ENCODE measurements at regions not wholly inside any gene's neighbourhood (a gene's known extent, or its start where the extent isn't known, plus 50 kb on each side); places are given as distances from the start of the nearest gene placed in this dataset.

DNA sequence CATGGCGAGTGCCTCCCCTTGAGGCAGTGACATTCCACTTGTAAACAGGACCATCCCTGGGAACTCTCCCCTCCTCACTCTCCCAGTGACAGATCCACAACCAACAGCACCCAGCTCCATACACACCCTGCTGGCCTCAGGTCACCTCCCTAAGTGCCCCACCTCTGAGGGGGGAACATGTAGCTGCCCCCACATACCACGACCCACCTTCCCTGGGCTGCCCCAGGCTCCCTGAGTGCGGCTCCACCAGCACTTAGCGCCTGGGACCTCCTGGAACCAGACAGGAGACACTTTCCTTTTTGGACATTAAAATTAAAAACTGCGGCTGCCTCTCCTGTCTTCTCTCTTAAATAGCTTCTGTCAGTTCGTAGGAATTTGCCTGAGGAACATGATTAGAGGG is 1140.1 kb downstream of the BRD1 start:
- DNase-seq, result no peak

DNA sequence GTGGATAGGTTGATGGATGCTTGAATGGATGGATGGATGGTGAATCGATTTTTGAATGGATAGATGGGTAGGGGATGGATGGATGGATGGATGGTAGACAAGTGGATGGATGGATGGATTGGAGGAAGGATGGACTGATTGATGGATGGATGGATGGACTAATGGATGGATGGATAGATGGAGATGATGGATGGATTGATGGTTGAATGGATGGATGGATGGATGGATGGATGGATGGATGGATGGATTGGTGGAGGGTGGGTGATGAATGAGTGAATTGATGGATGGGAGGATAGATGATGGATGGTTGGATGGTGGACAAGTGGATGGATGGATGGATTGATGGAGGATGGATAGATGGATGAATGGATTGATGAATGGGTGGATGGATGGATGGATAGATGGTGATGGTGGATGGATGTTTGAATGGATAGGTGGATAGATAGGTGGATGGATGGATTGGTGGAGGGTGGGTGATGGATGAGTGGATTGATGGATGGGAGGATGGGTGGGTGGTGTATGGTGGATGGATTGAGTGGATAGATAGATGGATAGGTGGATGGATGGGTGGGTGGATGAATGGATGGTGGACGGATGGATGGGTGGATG is 1140.9 kb downstream of the BRD1 start:
- DNase-seq, result no peak

DNA sequence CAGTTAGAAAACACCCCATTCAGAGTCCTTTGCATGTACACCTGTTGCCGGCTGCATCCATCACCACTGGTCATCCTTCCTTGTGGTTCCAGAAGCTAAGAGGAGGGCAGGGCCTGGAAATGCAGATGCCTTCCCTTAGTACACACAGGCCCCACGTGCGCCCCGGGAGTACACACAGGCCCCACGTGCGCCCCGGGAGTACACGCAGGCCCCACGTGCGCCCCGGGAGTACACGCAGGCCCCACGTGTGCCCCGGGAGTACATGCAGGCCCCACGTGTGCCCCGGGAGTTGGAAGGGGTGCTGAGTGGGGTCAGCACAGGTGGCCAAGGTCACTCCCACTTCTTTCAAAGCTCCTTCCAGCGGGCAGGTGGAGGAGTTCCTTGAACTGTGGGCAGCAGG is 1141.9 kb downstream of the BRD1 start:
- DNase-seq, result no peak

DNA sequence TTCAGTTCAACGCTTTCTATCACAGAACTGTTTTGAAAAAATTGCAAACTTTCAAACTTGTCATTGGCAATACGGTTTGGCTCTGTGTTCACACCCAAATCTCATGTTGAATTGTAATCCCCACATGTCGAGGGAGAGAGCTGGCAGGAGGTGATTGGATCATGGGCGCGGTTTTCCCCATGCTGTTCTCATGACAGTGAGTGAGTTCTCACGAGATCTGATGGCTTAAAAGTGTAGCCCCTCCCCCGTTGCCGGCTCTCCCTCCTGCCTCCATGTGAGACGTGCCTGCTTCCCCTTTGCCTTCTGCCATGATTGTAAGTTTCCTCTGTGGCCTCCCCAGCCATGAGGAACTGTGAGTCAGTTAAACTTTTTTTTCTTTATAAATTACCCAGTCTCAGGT is 1144.0 kb downstream of the BRD1 start:
- no peak for DNase-seq

DNA sequence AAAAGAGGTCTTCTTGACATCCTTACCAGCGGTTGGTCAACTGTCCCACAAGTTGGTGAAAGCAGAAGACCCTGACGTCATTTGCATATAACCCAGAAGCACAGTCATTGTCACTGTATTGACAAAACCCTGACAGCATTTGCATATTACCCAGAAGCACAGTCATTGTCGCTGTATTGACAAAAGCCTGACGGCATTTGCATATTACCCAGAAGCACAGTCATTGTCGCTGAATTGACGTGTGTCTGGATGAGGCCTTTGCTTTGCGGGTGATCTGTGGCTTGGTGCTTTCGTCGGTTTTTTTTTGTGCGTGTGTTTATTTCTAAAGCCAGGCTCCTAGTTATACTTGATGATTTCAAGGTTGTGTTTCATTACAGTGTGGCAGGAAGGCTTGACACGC is 1145.2 kb downstream of the BRD1 start:
- no peak for DNase-seq

DNA sequence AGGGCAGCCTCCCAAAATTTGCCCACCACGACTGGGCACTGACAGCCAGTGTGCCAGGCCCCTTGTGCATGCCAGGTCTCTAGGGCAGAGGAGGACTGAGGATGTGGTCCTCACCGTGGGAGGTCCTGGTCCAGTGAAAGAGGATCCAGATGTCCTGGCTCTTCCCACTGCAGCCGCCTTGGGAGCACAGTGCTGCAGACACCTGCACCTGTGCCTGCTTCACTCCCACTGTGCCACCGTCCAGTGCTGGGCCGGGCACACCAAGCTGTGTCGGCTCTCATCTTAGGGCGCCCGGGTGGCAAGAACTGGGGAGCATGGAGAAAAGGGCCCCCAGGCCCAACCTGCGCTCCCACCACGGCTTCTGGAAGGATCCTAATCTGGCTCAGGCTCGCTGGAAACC is 1147.1 kb downstream of the BRD1 start:
- no peak for DNase-seq

DNA sequence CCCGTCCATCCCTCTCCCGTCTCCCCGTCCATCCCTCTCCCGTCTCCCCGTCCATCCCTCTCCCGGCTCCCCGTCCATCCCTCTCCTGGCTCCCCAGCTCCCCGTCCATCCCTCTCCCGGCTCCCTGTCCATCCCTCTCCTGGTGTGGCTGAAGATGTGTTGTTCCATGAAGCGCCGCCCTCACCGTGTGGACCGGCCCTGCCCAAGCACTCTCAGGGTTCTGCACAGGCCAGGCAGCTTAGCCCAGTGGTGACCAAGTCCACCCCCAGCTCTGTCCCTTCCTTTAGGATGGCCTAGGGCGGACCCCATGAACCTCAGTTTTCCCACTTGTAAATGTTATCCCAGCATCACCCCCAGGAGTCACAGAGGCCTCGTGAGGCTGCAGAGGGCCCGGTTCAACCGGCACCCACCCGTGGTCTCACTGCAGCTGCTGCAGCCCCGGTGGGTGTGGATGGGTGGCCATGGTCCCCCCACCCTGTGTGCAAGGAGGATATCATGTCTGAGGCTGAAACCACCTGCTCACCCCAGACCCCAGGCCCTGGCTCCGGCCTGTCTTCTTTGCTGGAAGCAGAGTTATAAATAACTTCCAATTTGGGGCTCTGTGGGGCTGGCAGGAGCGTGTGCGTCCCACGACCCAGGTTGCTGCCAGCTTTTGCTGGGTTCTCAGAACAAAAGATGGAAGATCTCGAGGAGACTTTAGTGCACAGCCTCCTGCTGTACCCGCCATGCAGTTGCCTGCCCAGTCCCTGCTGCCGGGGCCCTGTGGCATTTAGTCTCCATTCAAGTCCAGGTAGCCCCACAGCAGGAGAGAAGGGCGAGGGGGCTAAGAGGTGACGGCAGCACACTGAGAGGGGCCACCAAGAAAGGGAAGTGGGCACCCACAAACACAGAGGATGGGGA is 1147.8 kb downstream of the BRD1 start:
- no peak for DNase-seq

DNA sequence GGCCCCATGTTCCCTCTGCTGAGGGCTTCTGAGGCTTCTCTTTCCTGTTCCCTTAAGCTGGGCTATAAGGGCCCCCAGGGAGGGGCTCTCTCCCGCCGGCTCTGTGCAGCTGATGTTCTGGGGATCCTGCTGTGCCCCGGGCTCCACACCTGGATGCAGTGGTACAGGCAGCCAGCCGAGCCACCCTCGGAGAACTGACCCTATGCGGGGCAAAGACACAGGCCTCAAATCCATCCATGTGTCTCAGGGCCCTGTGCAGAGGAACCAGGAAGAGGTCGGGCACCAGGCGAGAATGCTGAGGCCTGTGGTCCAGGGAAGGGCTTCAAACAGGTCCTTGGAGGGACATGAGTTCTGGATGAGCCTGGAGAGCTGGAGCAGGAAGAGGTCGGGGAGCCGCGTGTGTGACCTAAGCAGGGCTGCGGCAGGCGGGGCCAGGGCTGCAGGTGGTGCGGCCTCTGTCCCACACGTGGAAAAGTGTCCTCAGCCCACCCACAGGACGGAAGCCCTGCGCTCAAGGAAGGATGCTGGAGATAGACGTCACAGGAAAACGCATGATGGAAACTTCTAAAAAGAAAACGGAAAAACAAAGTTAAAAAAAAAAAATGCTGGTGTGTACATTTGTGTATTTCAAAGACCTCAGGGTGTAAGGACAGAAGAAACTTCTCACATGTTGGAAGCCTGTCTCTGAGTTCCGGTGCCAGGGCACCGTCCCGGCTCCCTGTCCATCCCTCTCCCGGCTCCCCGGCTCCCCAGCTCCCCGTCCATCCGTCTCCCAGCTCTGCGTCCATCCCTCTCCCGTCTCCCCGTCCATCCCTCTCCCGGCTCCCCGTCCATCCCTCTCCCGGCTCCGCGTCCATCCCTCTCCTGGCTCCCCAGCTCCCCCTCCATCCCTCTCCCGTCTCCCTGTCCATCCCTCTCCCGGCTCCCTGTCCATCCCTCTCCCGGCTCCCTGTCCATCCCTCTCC is 1149.2 kb downstream of the BRD1 start:
- no peak for DNase-seq

DNA sequence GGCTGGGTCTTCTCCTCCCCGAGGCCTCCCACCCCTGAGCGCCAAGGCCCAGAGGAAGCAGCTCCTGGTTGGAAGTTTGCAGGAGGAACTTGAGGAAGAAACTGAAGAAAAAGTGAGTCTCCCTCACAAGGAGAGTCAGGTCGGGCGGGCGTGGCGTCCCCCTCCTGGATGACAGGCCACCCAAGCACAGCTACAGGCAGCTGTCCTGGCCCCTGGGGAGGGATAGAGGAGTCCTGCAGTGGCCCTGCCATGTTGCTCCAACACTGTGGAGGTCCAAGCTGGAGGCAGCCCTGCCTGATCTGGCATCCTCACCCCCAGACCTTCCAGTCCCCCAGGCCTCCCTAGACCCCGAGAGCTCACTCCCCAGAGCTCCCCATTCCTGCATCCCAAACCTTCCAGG is 1150.1 kb downstream of the BRD1 start:
- no peak for DNase-seq

DNA sequence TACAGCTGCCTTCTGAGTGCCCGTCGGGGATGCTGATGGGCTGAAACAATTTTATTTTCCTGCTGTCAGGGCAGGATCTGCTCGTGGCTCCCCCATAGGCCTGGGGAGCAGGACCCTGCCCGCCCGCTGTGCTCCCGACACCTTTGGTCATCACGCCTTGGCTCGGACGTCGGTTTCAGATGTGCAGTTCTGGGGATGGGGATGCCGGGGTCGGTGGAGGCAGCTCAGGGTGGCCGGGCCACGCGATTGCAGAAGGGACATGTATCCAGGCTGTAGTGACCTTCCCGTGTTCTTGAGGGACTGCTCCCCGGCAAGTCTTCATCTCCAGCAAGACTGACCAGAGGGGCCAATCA is 1150.5 kb downstream of the BRD1 start:
- DNase-seq, result no peak

DNA sequence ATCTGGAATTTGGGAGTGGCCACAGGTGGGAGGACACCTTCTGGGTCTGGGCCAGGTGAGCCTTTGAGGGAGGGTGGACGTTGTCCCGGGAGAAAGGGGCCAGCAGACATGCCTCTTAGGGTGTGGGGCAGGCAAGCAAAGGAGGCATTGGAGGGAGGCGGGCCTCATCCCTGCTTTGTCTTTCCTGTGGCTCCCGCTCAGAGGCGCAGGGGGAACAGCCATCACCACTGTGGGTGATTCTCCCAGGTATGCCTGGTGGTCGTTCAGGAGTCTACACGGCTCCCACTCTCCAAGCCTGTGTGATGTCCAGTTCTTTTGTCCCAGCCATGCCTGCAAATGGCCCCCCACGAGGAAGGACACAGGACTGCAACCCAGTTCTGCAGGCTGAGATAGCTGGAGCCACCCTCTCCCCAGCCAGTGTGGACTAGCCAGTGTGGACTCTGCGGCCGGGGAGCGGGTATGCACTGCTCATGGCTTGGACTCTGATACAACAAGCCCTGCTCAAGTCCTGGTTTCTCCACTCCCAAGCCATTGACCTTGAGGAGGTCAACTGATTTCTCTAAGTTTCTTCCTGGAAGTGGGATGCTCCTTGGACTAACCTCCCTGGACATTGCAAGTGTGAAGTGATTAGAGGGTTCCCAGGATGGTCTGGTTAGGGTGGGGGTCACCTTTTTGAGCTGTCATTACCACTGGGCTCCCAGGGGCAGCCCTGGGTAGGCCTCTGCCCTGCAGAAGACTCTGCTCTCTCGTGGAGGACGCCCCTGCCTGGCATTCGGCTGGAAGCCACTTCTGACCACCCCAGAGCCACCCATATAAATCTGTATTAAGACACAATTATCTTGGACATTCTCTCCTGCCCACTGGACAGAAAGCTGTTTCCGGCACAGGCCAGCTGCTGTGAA is 1151.2 kb downstream of the BRD1 start:
- DNase-seq, result no peak

DNA sequence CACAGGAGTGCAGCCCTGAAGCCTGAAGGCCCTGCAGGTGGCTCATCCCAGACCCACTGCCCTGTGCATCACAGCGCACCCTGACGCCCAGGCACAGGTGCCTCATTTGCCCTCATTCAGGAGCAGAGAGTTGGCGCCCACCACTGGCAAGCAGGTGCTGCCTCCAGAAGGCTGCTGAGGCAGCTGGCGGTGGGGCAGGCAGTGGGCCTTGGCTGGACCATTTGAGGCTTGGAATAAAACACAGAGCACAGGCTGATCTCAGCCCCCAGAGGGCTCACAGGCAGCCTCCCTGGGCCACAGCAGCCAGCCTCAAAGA is 1151.9 kb downstream of the BRD1 start:
- no peak for DNase-seq

DNA sequence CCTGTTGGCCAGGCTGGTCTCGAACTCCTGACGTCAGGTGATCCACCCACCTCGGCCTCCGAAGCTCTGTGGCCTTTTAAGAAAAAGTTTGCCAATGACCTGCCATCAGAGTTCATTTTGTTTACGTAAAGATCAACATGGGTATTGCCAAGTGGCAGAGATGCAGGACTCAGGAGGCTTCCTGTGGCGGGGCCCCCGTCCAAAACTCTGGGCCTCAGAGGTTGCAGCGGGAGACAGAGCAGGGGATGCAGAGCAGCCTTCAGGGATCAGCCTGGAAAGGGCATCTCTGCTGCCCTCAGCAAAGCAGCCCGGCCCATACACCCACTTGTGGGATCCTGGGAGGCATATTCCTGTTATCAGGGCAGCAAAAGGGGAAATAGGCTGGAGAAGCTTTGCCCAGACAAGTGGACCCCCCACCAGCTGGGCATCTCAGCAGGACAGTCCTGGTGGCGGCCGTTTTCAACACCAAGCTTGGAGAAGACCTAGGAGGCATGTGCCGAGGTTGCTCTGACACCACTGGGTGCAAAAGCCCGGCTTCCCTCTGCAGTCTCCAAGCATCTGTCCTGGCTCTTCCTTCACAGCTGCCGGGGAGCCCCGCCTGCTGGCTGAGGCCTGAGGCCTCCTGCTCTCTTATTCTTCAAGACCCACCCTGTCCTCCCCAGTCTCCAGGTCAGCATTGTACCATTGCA is 1152.4 kb downstream of the BRD1 start:
- no peak for DNase-seq

DNA sequence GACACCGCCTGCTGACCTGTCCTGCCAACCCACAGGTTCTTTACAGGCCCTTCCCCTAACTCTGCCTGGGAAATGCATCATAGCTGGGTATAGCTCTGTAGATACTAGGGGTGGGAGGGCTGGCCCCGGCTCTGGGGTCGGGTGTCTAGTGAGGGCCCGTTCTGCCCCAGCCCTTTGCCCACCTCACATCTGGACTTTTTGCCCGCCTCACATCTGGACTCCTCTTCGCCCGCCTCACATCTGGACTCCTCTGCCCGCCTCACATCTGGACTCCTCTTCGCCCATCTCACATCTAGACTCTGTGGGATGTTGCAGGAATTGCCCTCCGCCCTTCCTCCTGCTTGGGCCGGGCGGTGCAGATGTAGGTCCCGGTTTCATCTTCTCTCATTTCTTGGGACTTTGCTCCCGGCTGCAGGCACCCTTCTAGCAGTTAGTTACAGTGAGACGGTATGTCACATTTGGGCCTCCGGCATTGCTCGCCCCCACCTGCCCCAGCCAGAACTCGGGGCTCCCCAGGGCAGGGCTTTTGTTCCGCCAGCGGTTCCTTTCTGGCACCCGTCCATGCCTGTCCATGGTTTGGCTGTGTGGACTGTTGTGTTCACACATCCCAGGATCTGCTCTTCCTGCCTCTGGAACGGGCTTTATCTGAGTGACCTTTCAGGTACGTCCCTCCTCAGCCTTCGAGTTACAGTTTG is 1153.7 kb downstream of the BRD1 start:
- no peak for DNase-seq

DNA sequence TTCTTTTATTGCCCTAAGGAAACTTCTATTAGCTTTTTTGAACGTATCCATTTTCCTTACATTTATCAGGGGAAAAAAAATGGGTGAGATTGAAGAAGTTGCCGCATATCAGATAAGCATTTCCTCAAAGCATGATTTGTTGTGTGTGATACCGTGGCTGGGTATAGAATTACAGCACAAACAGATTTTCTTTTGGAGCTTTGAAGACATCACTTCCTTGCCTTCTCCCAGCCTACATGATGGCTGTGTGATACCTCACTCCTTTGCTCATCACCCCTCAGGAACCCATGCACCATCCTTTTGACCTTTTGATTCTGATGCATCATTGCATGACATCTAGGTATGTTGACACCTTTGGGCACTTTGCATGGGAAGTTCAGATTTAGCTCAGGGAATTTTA is 1155.3 kb downstream of the BRD1 start:
- DNase-seq, result no peak

DNA sequence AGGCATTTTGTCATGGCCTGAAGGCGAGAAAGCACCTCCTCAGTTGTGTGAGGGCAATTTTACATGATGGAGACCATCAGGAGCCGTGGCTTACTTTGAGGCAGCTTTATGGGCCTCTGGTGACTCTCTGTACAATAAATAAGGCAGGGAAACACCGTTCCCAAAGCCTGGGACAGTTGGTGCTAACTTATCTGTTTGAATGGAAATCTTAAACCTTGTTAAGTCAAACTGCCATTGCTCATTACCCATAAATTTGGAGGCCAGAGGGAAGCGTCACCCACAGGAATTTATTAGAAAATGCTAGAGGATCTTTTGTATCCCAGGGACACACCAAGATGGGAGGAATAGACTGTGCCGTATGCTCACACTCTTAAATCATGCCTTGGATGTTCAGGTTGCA is 1156.9 kb downstream of the BRD1 start:
- no peak for DNase-seq

DNA sequence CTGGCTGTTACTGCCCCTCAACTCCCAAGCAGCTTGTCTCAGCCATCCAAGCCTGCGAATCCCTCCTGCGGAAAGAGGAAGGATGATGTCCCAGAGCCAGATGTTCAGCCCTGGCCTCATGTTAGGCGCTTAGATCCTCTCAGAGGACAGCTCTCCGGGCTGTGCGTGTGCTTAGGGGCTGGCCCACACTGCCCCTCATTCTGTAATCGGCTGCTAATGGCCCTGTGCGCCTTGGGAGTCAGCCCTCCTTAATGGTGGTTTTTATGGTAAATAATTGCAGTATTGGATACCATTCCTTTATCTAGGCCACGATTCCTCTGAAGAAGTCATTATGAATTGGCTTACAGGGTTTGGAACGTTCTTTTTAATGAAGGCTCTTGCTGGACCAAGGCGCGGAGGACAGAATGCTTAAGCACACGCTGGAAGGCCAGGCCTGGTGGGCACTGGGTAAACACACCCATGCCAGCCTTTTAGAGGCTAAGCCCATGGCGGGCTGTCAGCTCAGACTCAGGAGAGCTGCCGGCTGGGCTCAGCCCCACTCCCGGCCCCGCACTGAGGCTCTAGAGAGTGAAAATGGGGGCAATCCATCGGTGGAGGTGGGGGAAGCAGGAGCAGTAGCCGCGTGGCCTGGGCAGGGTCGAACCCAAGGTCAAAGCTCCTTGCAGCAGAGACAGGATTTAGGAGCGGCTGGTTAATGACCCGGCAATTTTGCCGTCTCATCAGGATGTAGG is 1157.5 kb downstream of the BRD1 start:
- DNase-seq, result no peak

DNA sequence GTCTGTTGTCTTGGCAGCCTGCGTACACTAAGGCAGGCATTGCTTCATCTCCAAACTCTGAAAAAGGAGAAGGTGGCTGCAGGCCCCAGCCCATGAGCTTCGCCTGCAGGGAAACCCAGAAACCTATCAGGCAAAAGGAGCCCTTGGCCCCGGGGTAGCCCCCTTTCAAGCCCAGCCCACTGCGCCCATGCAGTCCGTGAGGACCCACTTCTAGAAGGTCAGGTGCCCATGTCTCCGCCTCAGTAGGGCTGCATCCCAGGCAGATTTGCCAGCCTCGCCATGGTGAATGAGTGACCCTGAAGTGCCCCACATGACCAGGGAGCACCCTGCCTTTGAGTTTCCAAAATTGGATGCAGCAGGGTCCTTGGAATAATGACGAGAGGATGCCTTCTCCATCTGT is 1158.4 kb downstream of the BRD1 start:
- no peak for DNase-seq

DNA sequence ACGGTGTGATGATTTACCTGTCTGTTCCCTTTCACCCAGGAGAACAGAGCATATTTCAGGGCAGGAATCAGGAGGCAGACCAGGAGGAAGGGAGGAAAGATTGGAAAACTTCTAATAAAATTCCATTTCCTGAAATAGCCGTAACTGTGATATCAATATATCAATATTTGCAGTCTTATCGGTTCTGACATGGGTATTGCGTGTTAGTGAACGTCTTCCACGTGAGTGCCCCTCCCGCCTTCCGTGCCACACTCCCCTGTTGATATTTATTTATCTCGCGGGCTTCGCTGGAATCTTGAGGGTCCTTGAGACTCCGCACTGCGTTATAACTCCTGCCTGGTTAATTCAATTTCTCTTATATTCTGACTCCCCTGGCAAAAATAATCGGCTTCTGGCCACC is 1160.4 kb downstream of the BRD1 start:
- DNase-seq, result no peak

DNA sequence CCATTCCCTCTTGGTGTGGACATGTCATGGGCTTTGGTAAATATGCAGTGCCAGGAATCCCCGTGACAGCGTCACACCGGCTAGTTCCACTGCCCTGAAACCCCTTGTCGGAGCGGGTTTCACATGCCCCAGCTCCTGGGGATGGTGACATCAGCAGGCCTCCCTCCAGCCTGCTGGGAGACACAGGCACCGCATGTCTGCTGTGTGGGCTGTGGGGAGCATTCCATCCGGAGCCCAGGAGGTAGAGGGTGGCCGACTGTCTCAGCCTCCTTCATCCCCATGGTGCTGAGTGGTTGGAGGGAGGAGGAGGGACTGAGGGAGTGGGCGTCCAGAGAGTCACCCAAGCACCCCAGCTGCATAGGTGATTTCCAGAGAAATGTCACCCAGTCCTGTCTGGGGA is 1161.1 kb downstream of the BRD1 start:
- no peak for DNase-seq

All from NCI-H345 (cell line).